ENCODE measurements at regions not wholly inside any gene's neighbourhood (a gene's known extent, or its start where the extent isn't known, plus 50 kb on each side); places are given as distances from the start of the nearest gene placed in this dataset.

GRCh38 chr5:123785162-123786071, 273.4 kb downstream of the CSNK1G3 start:
- H3K27ac Mint-ChIP-seq: no peak overlapping the region
- H3K9me3 Mint-ChIP-seq: peaks cover 7 to 20% (median 12%) of the 10 kb centered on the region in 7 donors
- H3K4me1 Mint-ChIP-seq: peaks cover 2 to 9% (median 9%) of the 10 kb centered on the region in 3 donors
- DNase-seq (no peak), ATAC-seq (ENCODE audit: low read depth in 2 of 2) (no peak)
- H3K27me3 Mint-ChIP-seq: peaks cover 0 to 9% (median 0%) of the 10 kb centered on the region in 3 donors
- peaks cover 6 to 8% of the 10 kb centered on the region in 2 donors for H3K36me3 Mint-ChIP-seq
- no peak overlapping the region for H3K4me3 Mint-ChIP-seq

- peaks cover 0 to 1% of the 10 kb centered on the region in 2 donors for H3K36me3 Mint-ChIP-seq
- ATAC-seq (ENCODE audit: low read depth in 2 of 2) (no peak), DNase-seq (no peak)
- H3K4me1 Mint-ChIP-seq: peaks cover 2 to 9% (median 9%) of the 10 kb centered on the region in 3 donors
- H3K27ac Mint-ChIP-seq: no peak overlapping the region
- no peak overlapping the region for H3K4me3 Mint-ChIP-seq
- H3K27me3 Mint-ChIP-seq: peaks cover 0 to 9% (median 0%) of the 10 kb centered on the region in 3 donors
- H3K9me3 Mint-ChIP-seq: peaks cover 0 to under 1% (median 0%) of the 10 kb centered on the region in 7 donors
Measured at GRCh38 chr5:123783421-123783820, 271.4 kb downstream of the CSNK1G3 start.

GRCh38 chr5:123778641-123779040, 266.7 kb downstream of the CSNK1G3 start:
- Mint-ChIP-seq H3K9me3 (no peaks in the 10 kb centered on the region), H3K36me3 (no peaks in the 10 kb centered on the region), H3K27me3 (no peaks in the 10 kb centered on the region), H3K27ac (no peak overlapping the region), H3K4me3 (no peak overlapping the region), H3K4me1 (no peaks in the 10 kb centered on the region)
- DNase-seq (no peak), ATAC-seq (ENCODE audit: low read depth in 2 of 2) (no peak)

- no peak for ATAC-seq (ENCODE audit: low read depth in 2 of 2)
- H3K27me3 Mint-ChIP-seq: no peaks in the 10 kb centered on the region
- H3K9me3 Mint-ChIP-seq: peaks cover 0 to 15% (median 5%) of the 10 kb centered on the region in 7 donors
- H3K4me3 Mint-ChIP-seq: no peak overlapping the region
- H3K4me1 Mint-ChIP-seq: no peaks in the 10 kb centered on the region
- H3K36me3 Mint-ChIP-seq: peaks cover 5 to 12% of the 10 kb centered on the region in 2 donors
- H3K27ac Mint-ChIP-seq: no peak overlapping the region
- no peak for DNase-seq
Measured at GRCh38 chr5:123776761-123777160, 264.8 kb downstream of the CSNK1G3 start.

- H3K27ac Mint-ChIP-seq: no peak overlapping the region
- DNase-seq: no peak
- peaks cover 0 to 26% (median 18%) of the 10 kb centered on the region in 7 donors for H3K9me3 Mint-ChIP-seq
- H3K27me3 Mint-ChIP-seq: no peaks in the 10 kb centered on the region
- no peak overlapping the region for H3K4me3 Mint-ChIP-seq
- H3K4me1 Mint-ChIP-seq: no peaks in the 10 kb centered on the region
- no peak for ATAC-seq (ENCODE audit: low read depth in 2 of 2)
- peaks cover 14 to 22% of the 10 kb centered on the region in 2 donors for H3K36me3 Mint-ChIP-seq
Measured at GRCh38 chr5:123771715-123772114, 259.7 kb downstream of the CSNK1G3 start.

GRCh38 chr5:123763201-123763600, 251.2 kb downstream of the CSNK1G3 start:
- Mint-ChIP-seq H3K36me3 (no peaks in the 10 kb centered on the region), H3K27me3 (no peaks in the 10 kb centered on the region), H3K4me1 (no peaks in the 10 kb centered on the region), H3K9me3 (peaks cover 0 to 22% (median 12%) of the 10 kb centered on the region in 7 donors), H3K27ac (no peak overlapping the region), H3K4me3 (no peak overlapping the region)
- DNase-seq: no peak
- ATAC-seq (ENCODE audit: low read depth in 2 of 2): no peak

- no peak overlapping the region for H3K4me3 Mint-ChIP-seq
- H3K27ac Mint-ChIP-seq: no peak overlapping the region
- no peak for DNase-seq
- H3K4me1 Mint-ChIP-seq: no peaks in the 10 kb centered on the region
- no peak for ATAC-seq (ENCODE audit: low read depth in 2 of 2)
- no peaks in the 10 kb centered on the region for H3K36me3 Mint-ChIP-seq
- no peaks in the 10 kb centered on the region for H3K27me3 Mint-ChIP-seq
- H3K9me3 Mint-ChIP-seq: peaks cover 0 to 7% (median 3%) of the 10 kb centered on the region in 7 donors
Measured at GRCh38 chr5:123756816-123757215, 244.8 kb downstream of the CSNK1G3 start.

- no peaks in the 10 kb centered on the region for H3K36me3 Mint-ChIP-seq
Measured at GRCh38 chr5:123756318-123756665, 244.3 kb downstream of the CSNK1G3 start.

GRCh38 chr5:123755653-123756317, 243.8 kb downstream of the CSNK1G3 start:
- no peaks in the 10 kb centered on the region for H3K4me1 Mint-ChIP-seq
- no peak for DNase-seq
- no peaks in the 10 kb centered on the region for H3K27me3 Mint-ChIP-seq
- H3K4me3 Mint-ChIP-seq: no peak overlapping the region
- peaks cover 0 to 7% (median 3%) of the 10 kb centered on the region in 7 donors for H3K9me3 Mint-ChIP-seq
- no peak for ATAC-seq (ENCODE audit: low read depth in 2 of 2)
- H3K27ac Mint-ChIP-seq: no peak overlapping the region
- H3K36me3 Mint-ChIP-seq: no peaks in the 10 kb centered on the region

More at GRCh38 chr5:123756318-123756665, 244.3 kb downstream of the CSNK1G3 start:
- no peak for DNase-seq
- Mint-ChIP-seq H3K9me3 (peaks cover 0 to 7% (median 3%) of the 10 kb centered on the region in 7 donors), H3K27ac (no peak overlapping the region), H3K4me3 (no peak overlapping the region), H3K27me3 (no peaks in the 10 kb centered on the region), H3K4me1 (no peaks in the 10 kb centered on the region)
- no peak for ATAC-seq (ENCODE audit: low read depth in 2 of 2)

GRCh38 chr5:123754908-123755307, 242.9 kb downstream of the CSNK1G3 start:
- Mint-ChIP-seq H3K27ac (no peak overlapping the region), H3K9me3 (peaks cover 0 to 7% (median 3%) of the 10 kb centered on the region in 7 donors), H3K4me1 (no peaks in the 10 kb centered on the region), H3K27me3 (no peaks in the 10 kb centered on the region), H3K36me3 (no peaks in the 10 kb centered on the region), H3K4me3 (no peak overlapping the region)
- ATAC-seq (ENCODE audit: low read depth in 2 of 2) (no peak), DNase-seq (no peak)

GRCh38 chr5:123753937-123754891, 242.2 kb downstream of the CSNK1G3 start:
- H3K4me3 Mint-ChIP-seq: no peak overlapping the region
- ATAC-seq (ENCODE audit: low read depth in 2 of 2) (no peak), DNase-seq (no peak)
- H3K9me3 Mint-ChIP-seq: peaks cover 0 to 4% (median 1%) of the 10 kb centered on the region in 7 donors
- no peak overlapping the region for H3K27ac Mint-ChIP-seq
- H3K36me3 Mint-ChIP-seq: no peaks in the 10 kb centered on the region
- no peaks in the 10 kb centered on the region for H3K27me3 Mint-ChIP-seq
- H3K4me1 Mint-ChIP-seq: no peaks in the 10 kb centered on the region

- no peaks in the 10 kb centered on the region for H3K27me3 Mint-ChIP-seq
- no peaks in the 10 kb centered on the region for H3K36me3 Mint-ChIP-seq
- H3K27ac Mint-ChIP-seq: no peak overlapping the region
- no peak overlapping the region for H3K4me3 Mint-ChIP-seq
- ATAC-seq (ENCODE audit: low read depth in 2 of 2) (no peak), DNase-seq (no peak)
- H3K4me1 Mint-ChIP-seq: no peaks in the 10 kb centered on the region
- H3K9me3 Mint-ChIP-seq: no peaks in the 10 kb centered on the region
Measured at GRCh38 chr5:123753180-123753936, 241.4 kb downstream of the CSNK1G3 start.

Measured in naive B cell (primary cell).